ENCODE measurements at regions not wholly inside any gene's neighbourhood (a gene's known extent, or its start where the extent isn't known, plus 50 kb on each side); places are given as distances from the start of the nearest gene placed in this dataset.

GRCh38 chr22:44442186-44442815 is 55.7 kb downstream of the RTL6 start:
- Histone ChIP-seq H3K4me1 (no peaks in the 10 kb centered on the region), H3K27ac (no peak overlapping the region), H3K9me3 (peaks cover 0 to 7% (median 0%) of the 10 kb centered on the region in 3 donors), H3K36me3 (replicated peaks in 1 of 2; ENCODE audit: insufficient read depth in 1 of 2, low read depth in 2 of 2) (no peaks in the 10 kb centered on the region), H3K4me3 (no peak overlapping the region), H3K27me3 (no peaks in the 10 kb centered on the region)
- ATAC-seq = no peak
- 21 to 47% methylated on average over 6 to 12 of the region's 12 CpGs for WGBS, 2 donors
- intact Hi-C loops (cut with DNase I) = no loop called here
- TF ChIP-seq POLR2A (IDR thresholded peaks at IDR 0.05) = no peak
- TF ChIP-seq, protein P1, sequence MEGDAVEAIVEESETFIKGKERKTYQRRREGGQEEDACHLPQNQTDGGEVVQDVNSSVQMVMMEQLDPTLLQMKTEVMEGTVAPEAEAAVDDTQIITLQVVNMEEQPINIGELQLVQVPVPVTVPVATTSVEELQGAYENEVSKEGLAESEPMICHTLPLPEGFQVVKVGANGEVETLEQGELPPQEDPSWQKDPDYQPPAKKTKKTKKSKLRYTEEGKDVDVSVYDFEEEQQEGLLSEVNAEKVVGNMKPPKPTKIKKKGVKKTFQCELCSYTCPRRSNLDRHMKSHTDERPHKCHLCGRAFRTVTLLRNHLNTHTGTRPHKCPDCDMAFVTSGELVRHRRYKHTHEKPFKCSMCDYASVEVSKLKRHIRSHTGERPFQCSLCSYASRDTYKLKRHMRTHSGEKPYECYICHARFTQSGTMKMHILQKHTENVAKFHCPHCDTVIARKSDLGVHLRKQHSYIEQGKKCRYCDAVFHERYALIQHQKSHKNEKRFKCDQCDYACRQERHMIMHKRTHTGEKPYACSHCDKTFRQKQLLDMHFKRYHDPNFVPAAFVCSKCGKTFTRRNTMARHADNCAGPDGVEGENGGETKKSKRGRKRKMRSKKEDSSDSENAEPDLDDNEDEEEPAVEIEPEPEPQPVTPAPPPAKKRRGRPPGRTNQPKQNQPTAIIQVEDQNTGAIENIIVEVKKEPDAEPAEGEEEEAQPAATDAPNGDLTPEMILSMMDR (IDR thresholded peaks at IDR 0.05) = no peak
- DNase-seq = no peak

DNA sequence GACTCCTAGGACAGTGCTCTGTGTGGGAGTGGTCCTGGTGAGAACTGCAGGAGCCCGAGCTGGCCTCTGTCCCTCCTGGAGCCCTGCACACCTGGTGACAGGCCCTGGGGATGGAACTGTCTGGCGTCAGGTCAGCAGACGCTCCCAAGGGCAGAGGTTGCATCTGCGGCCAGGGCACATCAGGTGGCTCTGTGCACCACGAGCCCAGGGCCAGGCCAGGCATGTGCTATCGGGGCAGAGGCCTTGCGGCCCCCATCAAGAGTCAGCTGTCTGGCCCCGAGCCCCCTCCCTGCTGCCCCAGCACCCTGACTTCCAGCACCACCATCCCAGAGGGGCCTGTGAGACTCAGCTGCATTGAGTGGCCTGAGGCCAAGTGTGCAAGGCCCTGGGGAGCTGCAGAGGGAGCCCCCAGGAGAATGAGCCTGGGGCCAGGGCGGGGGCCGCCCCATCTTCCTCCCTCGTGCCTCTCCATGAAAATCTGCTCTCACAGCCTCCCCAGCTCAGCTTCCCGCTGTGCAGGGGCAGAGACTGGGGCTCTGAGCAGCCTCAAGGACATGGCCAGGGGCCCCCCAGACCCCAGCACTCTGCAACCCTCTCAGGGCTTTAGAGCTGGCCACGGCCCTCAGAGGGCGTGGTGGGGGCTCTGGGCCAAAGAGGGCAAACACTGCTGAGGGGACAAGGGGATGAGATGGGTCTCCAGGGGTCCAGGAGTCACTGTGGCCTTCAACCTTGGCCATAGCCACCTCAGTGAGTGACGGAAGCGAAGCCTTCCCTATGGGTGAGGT is 56.4 kb downstream of the RTL6 start:
- ATAC-seq (no peak), DNase-seq (no peak)
- no peak overlapping the region for H3K27ac ChIP-seq
- no peak overlapping the region for H3K4me3 ChIP-seq
- no peaks in the 10 kb centered on the region for H3K36me3 ChIP-seq (replicated peaks in 1 of 2; ENCODE audit: insufficient read depth in 1 of 2, low read depth in 2 of 2)
- TF ChIP-seq, protein P1 (IDR thresholded peaks at IDR 0.05) = no peak
- TF ChIP-seq POLR2A (IDR thresholded peaks at IDR 0.05) = no peak
- H3K9me3 ChIP-seq = peaks cover 0 to 4% (median 0%) of the 10 kb centered on the region in 3 donors
- 50 to 56% methylated on average over 2 to 14 of the region's 16 CpGs for WGBS, 2 donors
- H3K4me1 ChIP-seq = no peaks in the 10 kb centered on the region
- no peaks in the 10 kb centered on the region for H3K27me3 ChIP-seq
- intact Hi-C loops (cut with DNase I) = no loop called here

GRCh38 chr22:44440224-44441160 is 57.5 kb downstream of the RTL6 start:
- intact Hi-C loops (cut with DNase I) = no loop called here

DNA sequence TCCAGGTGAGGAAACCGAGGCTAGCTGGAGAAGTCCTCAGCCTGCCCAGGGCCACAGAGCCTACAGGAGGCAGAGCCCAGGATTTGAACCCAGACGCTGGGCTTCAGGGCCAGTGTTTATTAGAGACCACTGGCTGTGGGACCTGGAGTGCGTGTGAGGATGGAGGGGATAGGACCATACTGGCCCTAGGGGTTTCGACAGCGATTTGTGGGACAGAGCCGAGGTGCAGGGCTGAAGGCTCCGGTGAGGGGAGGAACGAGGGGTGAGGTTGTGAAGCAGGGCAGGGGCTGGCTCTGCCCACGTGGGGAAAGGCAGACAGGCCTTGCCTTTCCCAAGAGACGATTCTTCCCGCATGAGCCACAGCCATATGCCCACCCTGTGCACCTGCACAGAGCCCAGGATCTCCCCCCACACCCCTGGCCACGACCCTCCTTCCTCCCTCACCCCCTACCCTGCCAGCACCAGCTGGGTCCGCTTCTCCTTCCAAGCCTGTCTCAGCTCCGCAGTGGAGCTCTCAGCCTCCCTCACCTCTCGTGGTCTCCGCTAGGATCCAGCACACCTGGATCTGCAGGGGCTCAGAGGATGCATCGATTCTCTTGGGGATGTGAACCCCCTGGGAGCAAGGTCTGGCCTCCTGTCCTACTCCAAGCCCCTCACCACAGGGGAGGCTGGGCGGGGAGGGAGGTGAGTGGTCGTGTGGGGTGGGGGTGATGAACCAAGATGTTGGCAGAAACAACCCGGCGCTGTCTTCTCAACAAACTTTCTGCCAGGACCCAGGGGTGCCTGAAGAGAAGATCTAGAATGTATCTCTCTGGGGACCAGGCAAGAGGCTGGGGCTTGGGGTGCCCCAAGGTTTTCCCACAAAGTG is 58.4 kb downstream of the RTL6 start:
- Histone ChIP-seq H3K36me3 (replicated peaks in 1 of 2; ENCODE audit: insufficient read depth in 1 of 2, low read depth in 2 of 2) (no peaks in the 10 kb centered on the region), H3K4me1 (no peaks in the 10 kb centered on the region), H3K9me3 (no peaks in the 10 kb centered on the region), H3K4me3 (no peak overlapping the region), H3K27me3 (no peaks in the 10 kb centered on the region), H3K27ac (no peak overlapping the region)
- WGBS, 2 donors = 68 to 73% methylated on average over 14 to 21 of the region's 21 CpGs
- ATAC-seq = no peak
- intact Hi-C loops (cut with DNase I) = no loop called here
- DNase-seq = no peak
- no peak for TF ChIP-seq POLR2A (IDR thresholded peaks at IDR 0.05)
- TF ChIP-seq, protein P1 (IDR thresholded peaks at IDR 0.05) = no peak

More at GRCh38 chr22:44440224-44441160, 57.5 kb downstream of the RTL6 start:
- Histone ChIP-seq H3K27ac (no peak overlapping the region), H3K9me3 (no peaks in the 10 kb centered on the region), H3K36me3 (replicated peaks in 1 of 2; ENCODE audit: insufficient read depth in 1 of 2, low read depth in 2 of 2) (no peaks in the 10 kb centered on the region), H3K4me3 (no peak overlapping the region), H3K27me3 (no peaks in the 10 kb centered on the region), H3K4me1 (no peaks in the 10 kb centered on the region)
- WGBS, 2 donors = 78 to 82% methylated on average over 10 to 17 of the region's 19 CpGs
- no peak for ATAC-seq
- no peak for DNase-seq
- TF ChIP-seq, protein P1 (IDR thresholded peaks at IDR 0.05) = no peak
